Stomach (tissue), 8 donors: ENCODE measurements at regions not wholly inside any gene's neighbourhood (a gene's known extent, or its start where the extent isn't known, plus 50 kb on each side); places are given as distances from the start of the nearest gene placed in this dataset.

Experiments
- DNase-seq, 2 donors: peaks; one replicate each; pipeline versions ENCODE4 v3.0.0 to v3.0.0-alpha.2; 2013 to 2019
- H3K27ac ChIP-seq, 5 donors: fragments of 200-600 bp in 4 of 5; sonication (generic) in 4 of 5; one replicate each; pipeline ENCODE4 v1.5.1; 2013 to 2019; ENCODE audit warnings: mild to moderate bottlenecking in 1 of 5, moderate library complexity in 1 of 5
- H3K27me3 ChIP-seq, 3 donors: fragments of 200-600 bp; sonication (generic); one replicate each; pipeline ENCODE4 v1.5.1; 2017 to 2019; ENCODE audit warnings: mixed run types in 1 of 3
- H3K36me3 ChIP-seq, 4 donors: fragments of 200-600 bp; sonication (generic); 1 replicate in 3 of 4; 2 replicates in 1 of 4; pipeline ENCODE4 v1.5.1; 2016 to 2019
- H3K4me1 ChIP-seq, 4 donors: fragments of 200-600 bp; sonication (generic); one replicate each; pipeline ENCODE4 v1.5.1; 2016 to 2019
- H3K4me3 ChIP-seq, 4 donors: fragments of 200-600 bp; sonication (generic) in 3 of 4; one replicate each; pipeline ENCODE4 v1.5.1; 2016 to 2019; ENCODE audit warnings: mild to moderate bottlenecking in 1 of 4
- H3K9me3 ChIP-seq, 4 donors: fragments of 200-600 bp; sonication (generic); one replicate each; pipeline ENCODE4 v1.5.1; 2016 to 2019
- CTCF ChIP-seq, 7 experiments: fragments of 450-650 bp in 4 of 7; fragments of 200-600 bp in 3 of 7; sonication (generic) in 3 of 7; IDR thresholded peaks; one replicate each; pipeline ENCODE4 v1.5.1; 2016 to 2019; ENCODE audit warnings: antibody characterized with exemption in 7 of 7, control low read depth in 2 of 7, mild to moderate bottlenecking in 1 of 7
- EP300 ChIP-seq: sonication (generic); formaldehyde crosslinking; IDR thresholded peaks from one replicate; pipeline ENCODE4 v1.6.1; 2017; ENCODE audit warnings: antibody characterized with exemption
- POLR2A ChIP-seq, 4 donors: fragments of 450-650 bp; IDR thresholded peaks; one replicate each; pipeline ENCODE4 v1.6.1; 2016; ENCODE audit warnings: antibody characterized with exemption in 4 of 4, control low read depth in 2 of 4, mild to moderate bottlenecking in 1 of 4, moderate library complexity in 1 of 4
- POLR2AphosphoS5 ChIP-seq, 3 donors: sonication (generic); formaldehyde crosslinking; IDR thresholded peaks; one replicate each; pipeline ENCODE4 v1.6.1; 2016; ENCODE audit warnings: antibody characterized with exemption in 3 of 3
- WGBS, 5 donors: extraction: QIAGEN DNeasy Blood & Tissue Kit in 3 of 5; methylation state at CpG; one replicate each; pipeline versions ENCODE4 v1.1.5 to v1.1.7; 2013 to 2018; 5-methylcytosine and 5-hydroxymethylcytosine counted together
- intact Hi-C: fragments of 100-400 bp; cut with DNase I; formaldehyde crosslinking; loops from one replicate; pipeline ENCODE4 v1.15.1; 2023; ENCODE audit warnings: low total_unique reads
- donor health status: healthy with polysubstance abuse.
- donor health status: Bipolar disorder and iron deficiency.
- donor health status: healthy.

GRCh38 chr9:28620661-28621060 is 1047.4 kb upstream of the C9orf72 start:
- Histone ChIP-seq H3K27ac (no peak overlapping the region), H3K9me3 (no peaks in the 10 kb centered on the region), H3K27me3 (no peaks in the 10 kb centered on the region), H3K36me3 (no peaks in the 10 kb centered on the region), H3K4me3 (no peak overlapping the region), H3K4me1 (no peaks in the 10 kb centered on the region)
- TF ChIP-seq POLR2A (IDR thresholded peaks at IDR 0.05) (no peak), EP300 (no peak), POLR2AphosphoS5 (IDR thresholded peaks at IDR 0.05) (no peak), CTCF (IDR thresholded peaks at IDR 0.05) (no peak)
- DNase-seq, result no peak
- intact Hi-C loops, result no loop called here
- 74 to 92% (median 86%) methylated on average over 2 of the region's 2 CpGs for WGBS, 5 donors

DNA sequence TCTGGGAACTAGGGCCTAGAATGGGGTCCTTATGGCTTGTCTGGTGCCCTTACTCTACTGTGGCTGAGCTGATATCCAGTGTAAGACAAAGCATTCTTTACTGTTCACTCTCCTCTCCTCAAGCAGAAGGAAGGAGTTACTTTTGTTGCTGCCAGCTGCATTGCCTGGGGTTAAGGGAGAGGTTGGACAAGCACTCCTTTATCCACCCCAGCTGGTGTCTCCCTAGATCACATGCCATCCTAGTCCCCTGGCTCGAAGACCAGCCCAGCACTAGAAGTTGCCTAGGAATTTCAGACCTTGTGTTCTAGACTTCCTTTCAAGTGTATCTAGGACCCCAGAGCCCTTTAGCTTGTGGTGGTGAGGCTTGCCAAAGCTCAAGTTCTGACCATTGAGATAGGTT is 1051.5 kb upstream of the C9orf72 start:
- H3K27ac ChIP-seq, result no peak overlapping the region
- no peaks in the 10 kb centered on the region for H3K27me3 ChIP-seq
- H3K4me1 ChIP-seq, result no peaks in the 10 kb centered on the region
- TF ChIP-seq EP300 (no peak), CTCF (IDR thresholded peaks at IDR 0.05) (no peak), POLR2A (IDR thresholded peaks at IDR 0.05) (no peak), POLR2AphosphoS5 (IDR thresholded peaks at IDR 0.05) (no peak)
- intact Hi-C loops, result no loop called here
- H3K9me3 ChIP-seq, result no peaks in the 10 kb centered on the region
- DNase-seq, result no peak
- no peak overlapping the region for H3K4me3 ChIP-seq
- H3K36me3 ChIP-seq, result no peaks in the 10 kb centered on the region
- WGBS, 5 donors, result 67 to 89% (median 80%) methylated on average over 1 of the region's 1 CpG

DNA sequence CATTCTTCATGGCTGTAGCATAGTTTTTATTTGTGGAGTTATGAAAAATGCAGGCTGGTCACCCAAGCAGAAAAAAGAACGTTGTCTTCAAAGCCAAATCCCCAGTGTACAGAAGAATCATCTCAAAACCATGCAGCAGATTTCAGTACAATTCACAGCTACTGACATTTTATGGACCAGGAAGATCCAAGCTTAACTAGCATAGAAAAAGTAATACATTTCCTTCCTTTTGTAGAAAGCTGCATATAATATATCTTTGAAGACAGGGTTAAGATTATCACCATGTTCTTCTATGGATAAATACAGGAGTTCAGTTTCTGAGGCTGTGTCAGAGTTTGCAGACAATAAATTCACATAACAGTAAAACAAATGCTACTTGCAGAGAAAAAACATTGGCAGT is 1054.8 kb upstream of the C9orf72 start:
- Histone ChIP-seq H3K4me1 (no peaks in the 10 kb centered on the region), H3K27me3 (no peaks in the 10 kb centered on the region), H3K9me3 (no peaks in the 10 kb centered on the region), H3K4me3 (no peak overlapping the region), H3K36me3 (no peaks in the 10 kb centered on the region), H3K27ac (no peak overlapping the region)
- 45 to 65% (median 60%) methylated on average over 1 of the region's 1 CpG for WGBS, 5 donors
- intact Hi-C loops, result no loop called here
- no peak for DNase-seq
- TF ChIP-seq CTCF (IDR thresholded peaks at IDR 0.05) (no peak), POLR2AphosphoS5 (IDR thresholded peaks at IDR 0.05) (no peak), POLR2A (IDR thresholded peaks at IDR 0.05) (no peak), EP300 (no peak)

GRCh38 chr9:28648723-28649122 is 1075.4 kb upstream of the C9orf72 start:
- WGBS, 5 donors, result 89 to 97% (median 93%) methylated on average over 3 of the region's 3 CpGs
- intact Hi-C loops, result no loop called here

More at GRCh38 chr9:28648723-28649122, 1075.4 kb upstream of the C9orf72 start:
- H3K4me3 ChIP-seq, result no peak overlapping the region
- no peak overlapping the region for H3K27ac ChIP-seq
- DNase-seq, result no peak
- H3K27me3 ChIP-seq, result no peaks in the 10 kb centered on the region
- H3K36me3 ChIP-seq, result no peaks in the 10 kb centered on the region
- no peaks in the 10 kb centered on the region for H3K4me1 ChIP-seq
- no peak for TF ChIP-seq EP300
- TF ChIP-seq POLR2A (IDR thresholded peaks at IDR 0.05), result no peak
- TF ChIP-seq POLR2AphosphoS5 (IDR thresholded peaks at IDR 0.05), result no peak
- TF ChIP-seq CTCF (IDR thresholded peaks at IDR 0.05), result no peak
- H3K9me3 ChIP-seq, result no peaks in the 10 kb centered on the region
